ENCODE measurements at regions not wholly inside any gene's neighbourhood (a gene's known extent, or its start where the extent isn't known, plus 50 kb on each side); places are given as distances from the start of the nearest gene placed in this dataset.

- H3K9ac ChIP-seq (ENCODE audit: low read length), result no peak overlapping the region
- no peaks in the 10 kb centered on the region for H3K9me2 ChIP-seq (ENCODE audit: insufficient read depth)
- ChIA-PET POLR2A (no interaction called here), RAD21 (ENCODE audit: low non-redundant PET in 1 of 2, low total read pairs in 2 of 2, uncharacterized antibody in 2 of 2, unreplicated experiment in 2 of 2) (no interaction called here), CTCF (no interaction called here)
- H3K36me3 ChIP-seq (ENCODE audit: control insufficient read depth in 1 of 2, insufficient read depth in 2 of 2, low read length in 2 of 2), result no peaks in the 10 kb centered on the region
- H3K27me3 ChIP-seq (ENCODE audit: insufficient read depth, low read length), result no peaks in the 10 kb centered on the region
- no peak for DNase-seq (ENCODE audit: low read depth, low spot score)
- H3K4me2 ChIP-seq (ENCODE audit: low read length), result no peak overlapping the region
- peaks cover 0 to 17% of the 10 kb centered on the region in 2 experiments; a peak in 2 of 4 replicates for H3K4me1 ChIP-seq (ENCODE audit: control insufficient read depth in 1 of 2, insufficient read depth in 2 of 2, low read length in 2 of 2)
- 0 out of 2 replicates have a peak, but pooled peaks have one; percentile 4 for ATAC-seq
- H3K27ac ChIP-seq (ENCODE audit: low read depth, low read length), result no peak overlapping the region
- H4K20me1 ChIP-seq (ENCODE audit: insufficient read depth), result no peaks in the 10 kb centered on the region
- H3K9me3 ChIP-seq (ENCODE audit: control insufficient read depth in 1 of 2, insufficient read depth in 1 of 2, low read depth in 1 of 2, low read length in 2 of 2), result no peaks in the 10 kb centered on the region
- intact Hi-C loops (cut with micrococcal nuclease), result no loop called here
- H3K4me3 ChIP-seq (replicated peaks in 1 of 2; ENCODE audit: low read depth in 1 of 2, low read length in 2 of 2), result no peak overlapping the region
- TF ChIP-seq EZH2phosphoT487 (IDR thresholded peaks at IDR 0.05; ENCODE audit: borderline replicate concordance) (no peak), ZNF274 (IDR thresholded peaks at IDR 0.05; ENCODE audit: low read depth, low read length) (no peak), SIN3A (IDR thresholded peaks at IDR 0.05; ENCODE audit: low read depth) (no peak), TCF7L2 (IDR thresholded peaks at IDR 0.05; ENCODE audit: borderline replicate concordance, extremely low read depth, insufficient read depth, insufficient read length) (no peak), EZH2 (IDR thresholded peaks at IDR 0.05) (no peak), YY1 (IDR thresholded peaks at IDR 0.05; ENCODE audit: extremely low read depth, insufficient replicate concordance, low read depth, low read length) (no peak), ZFX (IDR thresholded peaks at IDR 0.05) (no peak), RAD21 (IDR thresholded peaks at IDR 0.05; ENCODE audit: low read depth) (no peak), CEBPB (IDR thresholded peaks at IDR 0.05; ENCODE audit: low read depth) (no peak), CBX3 (IDR thresholded peaks at IDR 0.05; ENCODE audit: low read depth) (no peak), ELF1 (IDR thresholded peaks at IDR 0.05; ENCODE audit: borderline replicate concordance, low read depth) (no peak), JUND (IDR thresholded peaks at IDR 0.05) (no peak), ATF3 (IDR thresholded peaks at IDR 0.05) (no peak)
- TF ChIP-seq, protein P1, sequence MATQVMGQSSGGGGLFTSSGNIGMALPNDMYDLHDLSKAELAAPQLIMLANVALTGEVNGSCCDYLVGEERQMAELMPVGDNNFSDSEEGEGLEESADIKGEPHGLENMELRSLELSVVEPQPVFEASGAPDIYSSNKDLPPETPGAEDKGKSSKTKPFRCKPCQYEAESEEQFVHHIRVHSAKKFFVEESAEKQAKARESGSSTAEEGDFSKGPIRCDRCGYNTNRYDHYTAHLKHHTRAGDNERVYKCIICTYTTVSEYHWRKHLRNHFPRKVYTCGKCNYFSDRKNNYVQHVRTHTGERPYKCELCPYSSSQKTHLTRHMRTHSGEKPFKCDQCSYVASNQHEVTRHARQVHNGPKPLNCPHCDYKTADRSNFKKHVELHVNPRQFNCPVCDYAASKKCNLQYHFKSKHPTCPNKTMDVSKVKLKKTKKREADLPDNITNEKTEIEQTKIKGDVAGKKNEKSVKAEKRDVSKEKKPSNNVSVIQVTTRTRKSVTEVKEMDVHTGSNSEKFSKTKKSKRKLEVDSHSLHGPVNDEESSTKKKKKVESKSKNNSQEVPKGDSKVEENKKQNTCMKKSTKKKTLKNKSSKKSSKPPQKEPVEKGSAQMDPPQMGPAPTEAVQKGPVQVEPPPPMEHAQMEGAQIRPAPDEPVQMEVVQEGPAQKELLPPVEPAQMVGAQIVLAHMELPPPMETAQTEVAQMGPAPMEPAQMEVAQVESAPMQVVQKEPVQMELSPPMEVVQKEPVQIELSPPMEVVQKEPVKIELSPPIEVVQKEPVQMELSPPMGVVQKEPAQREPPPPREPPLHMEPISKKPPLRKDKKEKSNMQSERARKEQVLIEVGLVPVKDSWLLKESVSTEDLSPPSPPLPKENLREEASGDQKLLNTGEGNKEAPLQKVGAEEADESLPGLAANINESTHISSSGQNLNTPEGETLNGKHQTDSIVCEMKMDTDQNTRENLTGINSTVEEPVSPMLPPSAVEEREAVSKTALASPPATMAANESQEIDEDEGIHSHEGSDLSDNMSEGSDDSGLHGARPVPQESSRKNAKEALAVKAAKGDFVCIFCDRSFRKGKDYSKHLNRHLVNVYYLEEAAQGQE (IDR thresholded peaks at IDR 0.05; ENCODE audit: low read depth), result no peak
- no TSS peak for BruUV-seq (replicated peaks)
- no peak overlapping the region for H2AFZ ChIP-seq (ENCODE audit: low read depth, low read length, poor library complexity, severe bottlenecking)
- no peaks in the 10 kb centered on the region for H3K79me2 ChIP-seq (ENCODE audit: insufficient read depth, low read length)
Measured at GRCh38 chr20:56691325-56691998, 62.4 kb downstream of the TFAP2C start.
